Activated CD8-positive, alpha-beta T cell treated with anti-CD3 and anti-CD28 coated beads for 36 hours (primary cell): ENCODE measurements at regions not wholly inside any gene's neighbourhood (a gene's known extent, or its start where the extent isn't known, plus 50 kb on each side); places are given as distances from the start of the nearest gene placed in this dataset.

ENCODE experiments used
- ATAC-seq: fragments of 200-7000 bp; cut with Tn5 transposase; one replicate; pipeline ENCODE4 v1.10.0; 2021; ENCODE audit warnings: mild to moderate bottlenecking, moderate library complexity
- CTCF ChIA-PET: fragments of 350-600 bp; sonication (Branson Sonifier 250); formaldehyde crosslinking; loops from one replicate; lab custom pipeline; 2021; ENCODE audit warnings: antibody characterized with exemption; lab: Charles Lee
- POLR2A ChIA-PET: fragments of 350-600 bp; sonication (Branson Sonifier 250); formaldehyde crosslinking; loops from one replicate; lab custom pipeline; 2021; ENCODE audit warnings: antibody characterized with exemption; lab: Charles Lee
- DNase-seq: peaks from one replicate; pipeline ENCODE4 v3.0.0-alpha.2; 2020
- H3K27ac Mint-ChIP-seq: one replicate; pipeline ENCODE4 v1.8.0; 2021; ENCODE audit warnings: mild to moderate bottlenecking, mixed read lengths
- H3K27me3 Mint-ChIP-seq: one replicate; pipeline ENCODE4 v1.8.0; 2021; ENCODE audit warnings: mixed read lengths
- H3K36me3 Mint-ChIP-seq: one replicate; pipeline ENCODE4 v1.8.0; 2021; ENCODE audit warnings: low read depth, mixed read lengths
- H3K4me1 Mint-ChIP-seq: one replicate; pipeline ENCODE4 v1.8.0; 2021; ENCODE audit warnings: low read depth, mixed read lengths
- H3K4me3 Mint-ChIP-seq: one replicate; pipeline ENCODE4 v1.8.0; 2021; ENCODE audit warnings: mild to moderate bottlenecking, moderate library complexity, mixed read lengths
- H3K9me3 Mint-ChIP-seq: one replicate; pipeline ENCODE4 v1.8.0; 2021; ENCODE audit warnings: mixed read lengths
- intact Hi-C: fragments of 100-400 bp; cut with micrococcal nuclease; formaldehyde crosslinking; loops from one replicate; pipeline ENCODE4 v1.10.0; 2022
- TF ChIP-seq, protein P1 (sequence below): fragments of 200-600 bp; IDR thresholded peaks from one replicate; pipeline ENCODE4 v1.8.0; 2022; ENCODE audit warnings: antibody characterized with exemption, mild to moderate bottlenecking

GRCh38 chr4:142977182-142977581 is 131.1 kb upstream of the INPP4B start:
- DNase-seq (no peak), ATAC-seq (no peak)
- Mint-ChIP-seq H3K27me3 (peaks cover 3% of the 10 kb centered on the region), H3K4me1 (no peaks in the 10 kb centered on the region), H3K9me3 (no peaks in the 10 kb centered on the region), H3K4me3 (no peak overlapping the region), H3K27ac (no peak overlapping the region), H3K36me3 (no peaks in the 10 kb centered on the region)
- intact Hi-C loops: no loop called here
- TF ChIP-seq, protein P1, sequence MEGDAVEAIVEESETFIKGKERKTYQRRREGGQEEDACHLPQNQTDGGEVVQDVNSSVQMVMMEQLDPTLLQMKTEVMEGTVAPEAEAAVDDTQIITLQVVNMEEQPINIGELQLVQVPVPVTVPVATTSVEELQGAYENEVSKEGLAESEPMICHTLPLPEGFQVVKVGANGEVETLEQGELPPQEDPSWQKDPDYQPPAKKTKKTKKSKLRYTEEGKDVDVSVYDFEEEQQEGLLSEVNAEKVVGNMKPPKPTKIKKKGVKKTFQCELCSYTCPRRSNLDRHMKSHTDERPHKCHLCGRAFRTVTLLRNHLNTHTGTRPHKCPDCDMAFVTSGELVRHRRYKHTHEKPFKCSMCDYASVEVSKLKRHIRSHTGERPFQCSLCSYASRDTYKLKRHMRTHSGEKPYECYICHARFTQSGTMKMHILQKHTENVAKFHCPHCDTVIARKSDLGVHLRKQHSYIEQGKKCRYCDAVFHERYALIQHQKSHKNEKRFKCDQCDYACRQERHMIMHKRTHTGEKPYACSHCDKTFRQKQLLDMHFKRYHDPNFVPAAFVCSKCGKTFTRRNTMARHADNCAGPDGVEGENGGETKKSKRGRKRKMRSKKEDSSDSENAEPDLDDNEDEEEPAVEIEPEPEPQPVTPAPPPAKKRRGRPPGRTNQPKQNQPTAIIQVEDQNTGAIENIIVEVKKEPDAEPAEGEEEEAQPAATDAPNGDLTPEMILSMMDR: no peak
- CTCF ChIA-PET: no interaction called here
- POLR2A ChIA-PET: no interaction called here

- H3K27ac Mint-ChIP-seq: no peak overlapping the region
- ATAC-seq (no peak), DNase-seq (no peak)
- no peaks in the 10 kb centered on the region for H3K4me1 Mint-ChIP-seq
- H3K4me3 Mint-ChIP-seq: no peak overlapping the region
- H3K9me3 Mint-ChIP-seq: no peaks in the 10 kb centered on the region
- ChIA-PET POLR2A (no interaction called here), CTCF (interaction anchor here (0.6 kb wide), 1 partner anchor 1989 kb away, joined by 4 read pairs; no protein-coding TSS in a partner anchor)
- peaks cover 3% of the 10 kb centered on the region for H3K27me3 Mint-ChIP-seq
- TF ChIP-seq, protein P1: no peak
- no peaks in the 10 kb centered on the region for H3K36me3 Mint-ChIP-seq
- intact Hi-C loops: no loop called here
These were observed 137.0 kb upstream of the INPP4B start for GRCh38 chr4:142983065-142983464.

GRCh38 chr4:142983589-142983988 is 137.5 kb upstream of the INPP4B start:
- Mint-ChIP-seq H3K27ac (no peak overlapping the region), H3K4me1 (no peaks in the 10 kb centered on the region)
- CTCF ChIA-PET: no interaction called here

DNA sequence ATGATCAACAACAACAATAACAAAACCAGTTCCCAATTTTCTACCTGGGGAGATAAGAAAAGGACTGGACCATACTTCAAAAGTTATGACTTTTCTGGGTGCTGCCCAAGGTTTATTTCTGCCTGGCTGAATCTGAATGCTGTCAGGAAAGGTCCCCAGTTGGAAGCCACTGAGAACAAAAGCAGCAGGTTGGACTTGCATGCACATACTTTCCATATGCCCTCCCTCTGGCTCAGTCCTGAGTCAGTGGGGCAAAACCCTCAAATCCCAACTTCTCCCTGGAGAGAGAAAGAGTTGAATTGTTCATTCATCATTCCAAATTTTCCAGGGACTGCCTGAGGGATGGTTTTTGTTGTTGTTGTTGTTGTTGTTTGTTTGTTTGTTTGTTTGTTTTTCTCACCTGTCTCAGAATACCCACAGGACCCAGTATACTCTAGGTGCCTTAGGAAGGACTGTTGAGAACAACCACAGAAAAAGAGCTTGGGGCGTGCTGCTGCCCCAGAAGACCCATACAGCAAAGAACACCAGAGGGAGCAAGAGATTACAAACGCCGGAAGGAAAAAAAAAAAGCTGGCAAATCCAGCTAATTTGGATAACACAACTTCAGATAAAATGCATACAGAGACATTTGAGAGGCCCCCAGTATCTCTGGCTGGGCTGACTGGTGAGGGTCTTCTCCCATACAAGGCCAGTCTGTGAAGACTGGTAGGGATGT is 138.9 kb upstream of the INPP4B start:
- intact Hi-C loops: no loop called here
- ATAC-seq: no peak
- Mint-ChIP-seq H3K27ac (no peak overlapping the region), H3K27me3 (peaks cover 1% of the 10 kb centered on the region), H3K4me1 (no peaks in the 10 kb centered on the region), H3K4me3 (no peak overlapping the region), H3K9me3 (no peaks in the 10 kb centered on the region), H3K36me3 (no peaks in the 10 kb centered on the region)
- POLR2A ChIA-PET: interaction anchor here (0.5 to 0.7 kb wide), 2 partner anchors 1409 to 1637 kb away, joined by 3 read pairs; no protein-coding TSS in a partner anchor
- TF ChIP-seq, protein P1: no peak
- CTCF ChIA-PET: no interaction called here
- DNase-seq: no peak

More at GRCh38 chr4:142983589-142983988, 137.5 kb upstream of the INPP4B start:
- Mint-ChIP-seq H3K36me3 (no peaks in the 10 kb centered on the region), H3K27me3 (peaks cover 3% of the 10 kb centered on the region), H3K4me3 (no peak overlapping the region), H3K9me3 (no peaks in the 10 kb centered on the region)
- TF ChIP-seq, protein P1: no peak
- ATAC-seq (no peak), DNase-seq (no peak)
- POLR2A ChIA-PET: no interaction called here
- intact Hi-C loops: no loop called here

GRCh38 chr4:143016171-143016570 is 168.5 kb upstream of the USP38 start:
- DNase-seq: no peak
- no peaks in the 10 kb centered on the region for H3K36me3 Mint-ChIP-seq
- ChIA-PET CTCF (no interaction called here), POLR2A (no interaction called here)
- peaks cover 2% of the 10 kb centered on the region for H3K9me3 Mint-ChIP-seq
- no peak overlapping the region for H3K4me3 Mint-ChIP-seq
- H3K4me1 Mint-ChIP-seq: no peaks in the 10 kb centered on the region
- H3K27ac Mint-ChIP-seq: no peak overlapping the region
- TF ChIP-seq, protein P1: no peak
- no peaks in the 10 kb centered on the region for H3K27me3 Mint-ChIP-seq
- intact Hi-C loops: no loop called here
- ATAC-seq: no peak
